Body of pancreas (tissue), 4 donors: ENCODE measurements at regions not wholly inside any gene's neighbourhood (a gene's known extent, or its start where the extent isn't known, plus 50 kb on each side); places are given as distances from the start of the nearest gene placed in this dataset.
A peak's percentile ranks its signal among the peaks of the same experiment; 100 is the strongest.

ENCODE experiments used
- ATAC-seq: fragments of 150-250 bp; one replicate; pipeline ENCODE4 v1.9.1; 2016
- DNase-seq, 4 donors: peaks; one replicate each; pipeline ENCODE4 v3.0.0-alpha.2; 2019
- H3K27ac ChIP-seq, 4 donors: fragments of 200-600 bp; sonication (generic); 1 replicate in 3 of 4; 2 replicates in 1 of 4; pipeline versions ENCODE4 v1.5.1 to v1.6.1; 2016 to 2019; ENCODE audit warnings: mild to moderate bottlenecking in 1 of 4, mixed read lengths in 1 of 4, moderate library complexity in 1 of 4
- H3K27me3 ChIP-seq, 2 donors: fragments of 200-600 bp; sonication (generic); one replicate each; pipeline ENCODE4 v1.6.0; 2016; ENCODE audit warnings: mild to moderate bottlenecking in 1 of 2
- H3K36me3 ChIP-seq, 2 donors: fragments of 200-600 bp; sonication (generic); replicated peaks in 1 of 2; 2 replicates each; pipeline ENCODE4 v1.5.1; 2016; ENCODE audit warnings: low read depth in 2 of 2; ENCODE audit not compliant: insufficient read depth in 1 of 2
- H3K4me1 ChIP-seq: fragments of 200-600 bp; sonication (generic); one replicate; pipeline ENCODE4 v1.6.0; 2016
- H3K4me3 ChIP-seq, 2 donors: fragments of 200-600 bp; sonication (generic); 1 replicate in 1 of 2; 2 replicates in 1 of 2; pipeline ENCODE4 v1.5.1; 2016 to 2019
- H3K9me3 ChIP-seq, 3 donors: fragments of 200-600 bp; sonication (generic); 1 replicate in 2 of 3; 2 replicates in 1 of 3; pipeline ENCODE4 v1.5.1; 2016
- CTCF ChIP-seq, 7 experiments: fragments of 450-650 bp in 4 of 7; fragments of 200-600 bp in 3 of 7; sonication (generic) in 3 of 7; IDR thresholded peaks; one replicate each; pipeline ENCODE4 v1.5.1; 2016 to 2019; ENCODE audit warnings: antibody characterized with exemption in 7 of 7
- POLR2A ChIP-seq, 3 donors: fragments of 450-650 bp; IDR thresholded peaks; one replicate each; pipeline ENCODE4 v1.6.1; 2016; ENCODE audit warnings: antibody characterized with exemption in 3 of 3, mild to moderate bottlenecking in 2 of 3
- WGBS, 2 donors: methylation state at CpG; one replicate each; pipeline ENCODE4 v1.1.5; 2017; 5-methylcytosine and 5-hydroxymethylcytosine counted together
- intact Hi-C: fragments of 100-400 bp; cut with DNase I; formaldehyde crosslinking; loops from one replicate; pipeline ENCODE4 v1.15.1; 2023

GRCh38 chr1:118306851-118307250, 121.8 kb upstream of the SPAG17 start:
- no peaks in the 10 kb centered on the region for H3K4me1 ChIP-seq
- no peaks in the 10 kb centered on the region for H3K9me3 ChIP-seq
- no peaks in the 10 kb centered on the region for H3K27me3 ChIP-seq
- H3K4me3 ChIP-seq: no peak overlapping the region
- no peak overlapping the region for H3K27ac ChIP-seq
- intact Hi-C loops: no loop called here
- TF ChIP-seq CTCF (IDR thresholded peaks at IDR 0.05) (no peak), POLR2A (IDR thresholded peaks at IDR 0.05) (no peak)
- 80 to 93% methylated on average over 4 of the region's 4 CpGs for WGBS, 2 donors
- no peak for DNase-seq
- H3K36me3 ChIP-seq: no peaks in the 10 kb centered on the region
- no peak for ATAC-seq

GRCh38 chr1:118304722-118305359, 119.8 kb upstream of the SPAG17 start:
- no peaks in the 10 kb centered on the region for H3K27me3 ChIP-seq
- TF ChIP-seq POLR2A (IDR thresholded peaks at IDR 0.05) (no peak), CTCF (IDR thresholded peaks at IDR 0.05) (peak in 6 of 7 experiments; percentile 18 to 71 (median 54))
- H3K4me1 ChIP-seq: no peaks in the 10 kb centered on the region
- DNase-seq: peak in 1 of 4 donors; percentile 39
- intact Hi-C loops: no loop called here
- WGBS, 2 donors: 33 to 41% methylated on average over 4 of the region's 4 CpGs
- H3K9me3 ChIP-seq: no peaks in the 10 kb centered on the region
- H3K4me3 ChIP-seq: no peak overlapping the region
- no peaks in the 10 kb centered on the region for H3K36me3 ChIP-seq
- H3K27ac ChIP-seq: no peak overlapping the region
- no peak for ATAC-seq

DNA sequence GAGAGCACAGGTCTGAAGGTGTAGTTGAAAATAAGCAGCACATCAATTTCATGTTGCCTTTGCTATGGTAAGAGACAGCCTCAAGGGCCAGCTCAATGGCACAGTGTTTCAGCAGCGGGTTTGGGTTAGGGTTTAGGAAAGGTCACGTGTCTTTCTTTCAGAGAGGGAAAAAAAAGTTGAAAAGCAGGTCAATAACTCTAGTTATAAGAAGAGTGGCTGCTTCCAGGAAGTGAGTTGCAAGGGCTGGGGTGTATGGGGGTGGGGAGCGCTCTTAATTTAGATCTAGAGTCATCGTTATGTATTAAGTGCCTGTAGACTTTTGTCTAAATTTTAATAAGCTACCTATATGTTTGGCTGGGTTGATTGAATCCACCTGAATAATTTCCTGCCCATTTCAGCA, 118.5 kb upstream of the SPAG17 start:
- no peaks in the 10 kb centered on the region for H3K27me3 ChIP-seq
- no peaks in the 10 kb centered on the region for H3K4me1 ChIP-seq
- 50 to 54% methylated on average over 4 of the region's 4 CpGs for WGBS, 2 donors
- no peak overlapping the region for H3K4me3 ChIP-seq
- H3K9me3 ChIP-seq: no peaks in the 10 kb centered on the region
- intact Hi-C loops: no loop called here
- H3K36me3 ChIP-seq: no peaks in the 10 kb centered on the region
- no peak overlapping the region for H3K27ac ChIP-seq
- ATAC-seq (no peak), DNase-seq (no peak)
- TF ChIP-seq CTCF (IDR thresholded peaks at IDR 0.05) (no peak), POLR2A (IDR thresholded peaks at IDR 0.05) (no peak)

- H3K27me3 ChIP-seq: no peaks in the 10 kb centered on the region
- ATAC-seq (no peak), DNase-seq (no peak)
- intact Hi-C loops: no loop called here
- H3K4me1 ChIP-seq: no peaks in the 10 kb centered on the region
- TF ChIP-seq POLR2A (IDR thresholded peaks at IDR 0.05) (no peak), CTCF (IDR thresholded peaks at IDR 0.05) (no peak)
- H3K27ac ChIP-seq: no peak overlapping the region
- H3K9me3 ChIP-seq: no peaks in the 10 kb centered on the region
- H3K4me3 ChIP-seq: no peak overlapping the region
- no peaks in the 10 kb centered on the region for H3K36me3 ChIP-seq
Observed at GRCh38 chr1:118303064-118303463, 118.0 kb upstream of the SPAG17 start.

GRCh38 chr1:118302145-118302544, 117.1 kb upstream of the SPAG17 start:
- Histone ChIP-seq H3K27ac (no peak overlapping the region), H3K4me3 (no peak overlapping the region), H3K9me3 (no peaks in the 10 kb centered on the region), H3K27me3 (no peaks in the 10 kb centered on the region), H3K4me1 (no peaks in the 10 kb centered on the region), H3K36me3 (no peaks in the 10 kb centered on the region)
- TF ChIP-seq POLR2A (IDR thresholded peaks at IDR 0.05): no peak
- TF ChIP-seq CTCF (IDR thresholded peaks at IDR 0.05): no peak
- DNase-seq (no peak), ATAC-seq (no peak)
- 81 to 83% methylated on average over 1 of the region's 1 CpG for WGBS, 2 donors
- intact Hi-C loops: no loop called here
